Stomach (tissue), 8 donors: ENCODE measurements at regions not wholly inside any gene's neighbourhood (a gene's known extent, or its start where the extent isn't known, plus 50 kb on each side); places are given as distances from the start of the nearest gene placed in this dataset.

ENCODE experiments used
- DNase-seq, 2 donors: peaks; one replicate each; pipeline versions ENCODE4 v3.0.0 to v3.0.0-alpha.2; 2013 to 2019
- H3K27ac ChIP-seq, 5 donors: fragments of 200-600 bp in 4 of 5; sonication (generic) in 4 of 5; one replicate each; pipeline ENCODE4 v1.5.1; 2013 to 2019; ENCODE audit warnings: mild to moderate bottlenecking in 1 of 5, moderate library complexity in 1 of 5
- H3K27me3 ChIP-seq, 3 donors: fragments of 200-600 bp; sonication (generic); one replicate each; pipeline ENCODE4 v1.5.1; 2017 to 2019; ENCODE audit warnings: mixed run types in 1 of 3
- H3K36me3 ChIP-seq, 4 donors: fragments of 200-600 bp; sonication (generic); 1 replicate in 3 of 4; 2 replicates in 1 of 4; pipeline ENCODE4 v1.5.1; 2016 to 2019
- H3K4me1 ChIP-seq, 4 donors: fragments of 200-600 bp; sonication (generic); one replicate each; pipeline ENCODE4 v1.5.1; 2016 to 2019
- H3K4me3 ChIP-seq, 4 donors: fragments of 200-600 bp; sonication (generic) in 3 of 4; one replicate each; pipeline ENCODE4 v1.5.1; 2016 to 2019; ENCODE audit warnings: mild to moderate bottlenecking in 1 of 4
- H3K9me3 ChIP-seq, 4 donors: fragments of 200-600 bp; sonication (generic); one replicate each; pipeline ENCODE4 v1.5.1; 2016 to 2019
- EP300 ChIP-seq: sonication (generic); formaldehyde crosslinking; IDR thresholded peaks from one replicate; pipeline ENCODE4 v1.6.1; 2017; ENCODE audit warnings: antibody characterized with exemption
- POLR2A ChIP-seq, 4 donors: fragments of 450-650 bp; IDR thresholded peaks; one replicate each; pipeline ENCODE4 v1.6.1; 2016; ENCODE audit warnings: antibody characterized with exemption in 4 of 4, control low read depth in 2 of 4, mild to moderate bottlenecking in 1 of 4, moderate library complexity in 1 of 4
- POLR2AphosphoS5 ChIP-seq, 3 donors: sonication (generic); formaldehyde crosslinking; IDR thresholded peaks; one replicate each; pipeline ENCODE4 v1.6.1; 2016; ENCODE audit warnings: antibody characterized with exemption in 3 of 3
- WGBS, 5 donors: extraction: QIAGEN DNeasy Blood & Tissue Kit in 3 of 5; methylation state at CpG; one replicate each; pipeline versions ENCODE4 v1.1.5 to v1.1.7; 2013 to 2018; 5-methylcytosine and 5-hydroxymethylcytosine counted together
- intact Hi-C: fragments of 100-400 bp; cut with DNase I; formaldehyde crosslinking; loops from one replicate; pipeline ENCODE4 v1.15.1; 2023; ENCODE audit warnings: low total_unique reads
- TF ChIP-seq, protein P1 (sequence below), 7 experiments: fragments of 450-650 bp in 4 of 7; fragments of 200-600 bp in 3 of 7; sonication (generic) in 3 of 7; IDR thresholded peaks; one replicate each; pipeline ENCODE4 v1.5.1; 2016 to 2019; ENCODE audit warnings: antibody characterized with exemption in 7 of 7, control low read depth in 2 of 7, mild to moderate bottlenecking in 1 of 7
- donor health status: healthy with polysubstance abuse.
- donor health status: Bipolar disorder and iron deficiency.
- donor health status: healthy.

DNA sequence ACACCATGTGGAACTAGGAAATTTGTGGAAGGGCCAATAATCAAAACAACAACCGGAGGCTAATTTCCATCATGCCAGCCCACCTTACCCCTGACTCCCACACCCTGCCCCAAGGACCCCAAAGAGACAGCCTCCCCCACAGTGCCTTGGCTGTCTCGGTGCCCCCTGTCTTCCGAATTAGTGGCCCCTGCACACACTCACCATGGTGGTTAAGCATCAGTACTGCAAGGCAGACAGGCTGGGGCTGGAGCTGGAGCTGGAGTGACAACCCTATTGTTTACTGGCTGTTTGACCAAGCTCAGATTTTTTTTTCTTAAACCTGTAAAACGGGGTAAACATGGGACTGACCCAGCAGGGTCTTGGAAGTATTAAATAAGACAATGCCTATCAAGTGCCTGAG is 238.0 kb downstream of the TFAP2C start:
- intact Hi-C loops: no loop called here
- no peaks in the 10 kb centered on the region for H3K36me3 ChIP-seq
- DNase-seq: no peak
- no peak for TF ChIP-seq EP300
- TF ChIP-seq POLR2AphosphoS5 (IDR thresholded peaks at IDR 0.05): no peak
- TF ChIP-seq, protein P1, sequence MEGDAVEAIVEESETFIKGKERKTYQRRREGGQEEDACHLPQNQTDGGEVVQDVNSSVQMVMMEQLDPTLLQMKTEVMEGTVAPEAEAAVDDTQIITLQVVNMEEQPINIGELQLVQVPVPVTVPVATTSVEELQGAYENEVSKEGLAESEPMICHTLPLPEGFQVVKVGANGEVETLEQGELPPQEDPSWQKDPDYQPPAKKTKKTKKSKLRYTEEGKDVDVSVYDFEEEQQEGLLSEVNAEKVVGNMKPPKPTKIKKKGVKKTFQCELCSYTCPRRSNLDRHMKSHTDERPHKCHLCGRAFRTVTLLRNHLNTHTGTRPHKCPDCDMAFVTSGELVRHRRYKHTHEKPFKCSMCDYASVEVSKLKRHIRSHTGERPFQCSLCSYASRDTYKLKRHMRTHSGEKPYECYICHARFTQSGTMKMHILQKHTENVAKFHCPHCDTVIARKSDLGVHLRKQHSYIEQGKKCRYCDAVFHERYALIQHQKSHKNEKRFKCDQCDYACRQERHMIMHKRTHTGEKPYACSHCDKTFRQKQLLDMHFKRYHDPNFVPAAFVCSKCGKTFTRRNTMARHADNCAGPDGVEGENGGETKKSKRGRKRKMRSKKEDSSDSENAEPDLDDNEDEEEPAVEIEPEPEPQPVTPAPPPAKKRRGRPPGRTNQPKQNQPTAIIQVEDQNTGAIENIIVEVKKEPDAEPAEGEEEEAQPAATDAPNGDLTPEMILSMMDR (IDR thresholded peaks at IDR 0.05): no peak
- no peak for TF ChIP-seq POLR2A (IDR thresholded peaks at IDR 0.05)
- H3K4me1 ChIP-seq: no peaks in the 10 kb centered on the region
- no peak overlapping the region for H3K4me3 ChIP-seq
- H3K9me3 ChIP-seq: peaks cover 0 to 17% (median 14%) of the 10 kb centered on the region in 4 donors
- WGBS, 5 donors: 52 to 62% (median 58%) methylated on average over 4 of the region's 4 CpGs
- peaks cover 0 to 57% (median 0%) of the 10 kb centered on the region in 3 donors for H3K27me3 ChIP-seq
- H3K27ac ChIP-seq: no peak overlapping the region

- WGBS, 5 donors: 78 to 84% (median 81%) methylated on average over 4 of the region's 4 CpGs
- Histone ChIP-seq H3K9me3 (peaks cover 0 to 17% (median 14%) of the 10 kb centered on the region in 4 donors), H3K27ac (no peak overlapping the region), H3K27me3 (peaks cover 0 to 57% (median 0%) of the 10 kb centered on the region in 3 donors), H3K4me1 (no peaks in the 10 kb centered on the region), H3K36me3 (no peaks in the 10 kb centered on the region), H3K4me3 (no peak overlapping the region)
- DNase-seq: no peak
- intact Hi-C loops: no loop called here
- no peak for TF ChIP-seq EP300
- TF ChIP-seq POLR2AphosphoS5 (IDR thresholded peaks at IDR 0.05): no peak
- TF ChIP-seq POLR2A (IDR thresholded peaks at IDR 0.05): no peak
- TF ChIP-seq, protein P1 (IDR thresholded peaks at IDR 0.05): no peak
Measured at GRCh38 chr20:56868746-56869145, 239.6 kb downstream of the TFAP2C start.

DNA sequence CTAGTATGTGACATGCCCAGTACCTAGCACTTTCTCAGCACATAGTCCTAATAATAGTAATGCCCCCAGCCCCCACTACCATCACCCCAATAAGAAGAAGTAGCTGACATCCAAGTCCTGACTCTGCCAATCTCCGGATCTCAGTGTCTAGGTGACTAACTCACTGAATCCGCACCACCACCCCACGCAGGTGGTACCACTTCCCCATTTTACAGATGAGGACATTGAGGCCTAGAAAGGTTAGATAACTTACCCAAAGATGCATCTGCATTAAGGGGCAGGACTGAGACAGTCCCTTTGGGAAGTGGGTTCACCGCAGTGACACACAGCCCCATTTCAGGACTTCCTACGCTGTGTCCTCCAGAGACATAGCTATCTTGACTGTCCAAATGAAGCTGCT is 241.2 kb downstream of the TFAP2C start:
- TF ChIP-seq POLR2AphosphoS5 (IDR thresholded peaks at IDR 0.05): no peak
- TF ChIP-seq, protein P1 (IDR thresholded peaks at IDR 0.05): no peak
- TF ChIP-seq EP300: no peak
- TF ChIP-seq POLR2A (IDR thresholded peaks at IDR 0.05): no peak
- no peak for DNase-seq
- Histone ChIP-seq H3K9me3 (peaks cover 0 to 17% (median 14%) of the 10 kb centered on the region in 4 donors), H3K4me3 (no peak overlapping the region), H3K27me3 (peaks cover 0 to 42% (median 0%) of the 10 kb centered on the region in 3 donors), H3K36me3 (no peaks in the 10 kb centered on the region), H3K27ac (no peak overlapping the region), H3K4me1 (no peaks in the 10 kb centered on the region)
- WGBS, 5 donors: 91 to 95% (median 93%) methylated on average over 5 of the region's 5 CpGs
- intact Hi-C loops: no loop called here

DNA sequence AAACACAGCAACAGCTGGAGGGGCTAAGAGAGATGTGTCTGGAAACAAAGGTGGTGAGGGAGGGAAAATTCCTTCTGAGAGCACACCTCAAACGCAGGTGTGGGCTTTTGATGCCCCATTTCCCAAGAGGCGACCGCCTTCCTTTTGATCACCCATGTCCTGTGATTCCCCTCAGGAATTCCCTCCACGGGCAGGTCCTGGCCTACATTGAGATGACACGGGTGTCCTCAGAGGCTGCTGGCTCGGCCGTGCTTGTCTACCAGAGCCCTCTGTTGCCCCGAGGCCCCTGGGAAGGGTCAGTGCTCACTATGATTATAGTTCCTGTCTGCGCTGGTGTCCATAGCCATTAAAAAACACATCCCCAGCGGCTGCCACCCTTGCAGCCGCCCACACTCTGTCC is 242.6 kb downstream of the TFAP2C start:
- peaks cover 0 to 17% (median 14%) of the 10 kb centered on the region in 4 donors for H3K9me3 ChIP-seq
- no peak for DNase-seq
- no peak overlapping the region for H3K4me3 ChIP-seq
- no peaks in the 10 kb centered on the region for H3K4me1 ChIP-seq
- H3K36me3 ChIP-seq: no peaks in the 10 kb centered on the region
- WGBS, 5 donors: 64 to 76% (median 70%) methylated on average over 10 to 11 of the region's 11 CpGs
- no peak overlapping the region for H3K27ac ChIP-seq
- intact Hi-C loops: no loop called here
- H3K27me3 ChIP-seq: peaks cover 0 to 33% (median 0%) of the 10 kb centered on the region in 3 donors
- no peak for TF ChIP-seq POLR2A (IDR thresholded peaks at IDR 0.05)
- TF ChIP-seq, protein P1 (IDR thresholded peaks at IDR 0.05): no peak
